ENCODE measurements at regions not wholly inside any gene's neighbourhood (a gene's known extent, or its start where the extent isn't known, plus 50 kb on each side); places are given as distances from the start of the nearest gene placed in this dataset.

GRCh38 chr6:6386010-6386409, 65.5 kb upstream of the F13A1 start:
- TF ChIP-seq CTCF (IDR thresholded peaks at IDR 0.05) (no peak), EZH2 (IDR thresholded peaks at IDR 0.05; ENCODE audit: borderline replicate concordance, insufficient read depth, low read depth, low read length, poor library complexity, severe bottlenecking) (no peak)
